C1 segment of cervical spinal cord (tissue), 14 donors: ENCODE measurements at regions not wholly inside any gene's neighbourhood (a gene's known extent, or its start where the extent isn't known, plus 50 kb on each side); places are given as distances from the start of the nearest gene placed in this dataset.
A peak's percentile ranks its signal among the peaks of the same experiment; 100 is the strongest.

Experiments
- DNase-seq, 14 donors: peaks; one replicate each; lab custom pipeline; 2025; lab: John Stamatoyannopoulos, UW

GRCh38 chr7:13433946-13434345 is 555.5 kb downstream of the ETV1 start:
- DNase-seq, result no peak

- DNase-seq, result peak in 1 of 14 donors; percentile 2
These were observed 547.2 kb downstream of the ETV1 start for GRCh38 chr7:13442226-13442625.

- DNase-seq, result no peak
These were observed 541.8 kb downstream of the ETV1 start for GRCh38 chr7:13447637-13448036.

- no peak for DNase-seq
These were observed 541.2 kb downstream of the ETV1 start for GRCh38 chr7:13448243-13448642.

GRCh38 chr7:13449460-13449859 is 540.0 kb downstream of the ETV1 start:
- DNase-seq, result no peak

GRCh38 chr7:13454916-13455592 is 534.4 kb downstream of the ETV1 start:
- no peak for DNase-seq

- peak in 1 of 14 donors; percentile 6 for DNase-seq
These were observed 531.7 kb downstream of the ETV1 start for GRCh38 chr7:13457790-13458189.

GRCh38 chr7:13466874-13467547 is 522.5 kb downstream of the ETV1 start:
- DNase-seq, result no peak

- DNase-seq, result no peak
These were observed 512.5 kb downstream of the ETV1 start for GRCh38 chr7:13476881-13477444.

- no peak for DNase-seq
These were observed 500.1 kb downstream of the ETV1 start for GRCh38 chr7:13489386-13489785.

- DNase-seq, result no peak
These were observed 492.5 kb downstream of the ETV1 start for GRCh38 chr7:13496976-13497375.

- DNase-seq, result no peak
These were observed 480.9 kb downstream of the ETV1 start for GRCh38 chr7:13508586-13508985.

- no peak for DNase-seq
These were observed 470.7 kb downstream of the ETV1 start for GRCh38 chr7:13518738-13519137.

- no peak for DNase-seq
These were observed 465.4 kb downstream of the ETV1 start for GRCh38 chr7:13524076-13524475.

GRCh38 chr7:13532028-13532753 is 457.3 kb downstream of the ETV1 start:
- no peak for DNase-seq

- no peak for DNase-seq
These were observed 450.8 kb downstream of the ETV1 start for GRCh38 chr7:13538669-13539068.

- DNase-seq, result no peak
These were observed 449.0 kb downstream of the ETV1 start for GRCh38 chr7:13540429-13540828.

- DNase-seq, result no peak
These were observed 448.1 kb downstream of the ETV1 start for GRCh38 chr7:13541326-13541725.

GRCh38 chr7:13542451-13542850 is 447.0 kb downstream of the ETV1 start:
- no peak for DNase-seq

GRCh38 chr7:13551503-13551902 is 438.0 kb downstream of the ETV1 start:
- no peak for DNase-seq

GRCh38 chr7:13560441-13560840 is 429.0 kb downstream of the ETV1 start:
- DNase-seq, result no peak

GRCh38 chr7:13563257-13563656 is 426.2 kb downstream of the ETV1 start:
- no peak for DNase-seq
